ENCODE measurements at regions not wholly inside any gene's neighbourhood (a gene's known extent, or its start where the extent isn't known, plus 50 kb on each side); places are given as distances from the start of the nearest gene placed in this dataset.

DNA sequence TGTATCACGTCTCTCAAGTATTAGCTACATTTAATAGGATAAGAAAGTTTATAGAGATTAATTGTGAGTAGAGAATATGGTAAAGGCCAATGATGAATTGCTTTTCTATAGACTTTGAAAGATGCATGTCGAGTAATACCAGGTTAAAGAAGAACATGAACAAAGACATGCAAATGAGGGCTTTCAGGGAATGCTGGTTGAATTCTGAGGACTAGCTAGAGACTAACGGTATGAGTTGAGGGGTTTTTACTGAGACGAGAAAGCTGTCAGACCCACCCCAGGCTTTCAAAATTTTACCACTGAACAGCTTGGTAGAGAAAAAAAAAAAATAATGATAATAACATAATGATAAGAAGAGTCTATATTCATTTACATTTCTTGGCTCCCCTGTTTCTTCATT lies 796.0 kb upstream of the CDH8 start:
- TF ChIP-seq, protein P1, sequence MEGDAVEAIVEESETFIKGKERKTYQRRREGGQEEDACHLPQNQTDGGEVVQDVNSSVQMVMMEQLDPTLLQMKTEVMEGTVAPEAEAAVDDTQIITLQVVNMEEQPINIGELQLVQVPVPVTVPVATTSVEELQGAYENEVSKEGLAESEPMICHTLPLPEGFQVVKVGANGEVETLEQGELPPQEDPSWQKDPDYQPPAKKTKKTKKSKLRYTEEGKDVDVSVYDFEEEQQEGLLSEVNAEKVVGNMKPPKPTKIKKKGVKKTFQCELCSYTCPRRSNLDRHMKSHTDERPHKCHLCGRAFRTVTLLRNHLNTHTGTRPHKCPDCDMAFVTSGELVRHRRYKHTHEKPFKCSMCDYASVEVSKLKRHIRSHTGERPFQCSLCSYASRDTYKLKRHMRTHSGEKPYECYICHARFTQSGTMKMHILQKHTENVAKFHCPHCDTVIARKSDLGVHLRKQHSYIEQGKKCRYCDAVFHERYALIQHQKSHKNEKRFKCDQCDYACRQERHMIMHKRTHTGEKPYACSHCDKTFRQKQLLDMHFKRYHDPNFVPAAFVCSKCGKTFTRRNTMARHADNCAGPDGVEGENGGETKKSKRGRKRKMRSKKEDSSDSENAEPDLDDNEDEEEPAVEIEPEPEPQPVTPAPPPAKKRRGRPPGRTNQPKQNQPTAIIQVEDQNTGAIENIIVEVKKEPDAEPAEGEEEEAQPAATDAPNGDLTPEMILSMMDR (conservative IDR thresholded peaks at IDR 0.05), result no peak
- TF ChIP-seq ZFX (IDR thresholded peaks at IDR 0.05), result no peak

All from C4-2B (cell line).